DOHH2 (cell line): ENCODE measurements at regions not wholly inside any gene's neighbourhood (a gene's known extent, or its start where the extent isn't known, plus 50 kb on each side); places are given as distances from the start of the nearest gene placed in this dataset.

Experiments
- H3F3A ChIP-seq: fragments of 200-600 bp; sonication (generic), shearing (Covaris generic); 2 replicates; pipeline ENCODE4 v1.6.0; 2016; ENCODE audit warnings: antibody characterized with exemption, mild to moderate bottlenecking; ENCODE audit not compliant: control insufficient read depth, insufficient read depth
- H3K27ac ChIP-seq: fragments of 200-600 bp; sonication (generic); 2 replicates; pipeline ENCODE4 v1.5.1; 2014; ENCODE audit warnings: low read depth, mild to moderate bottlenecking, low read length, moderate library complexity
- H3K27me3 ChIP-seq: fragments of 200-600 bp; sonication (generic); 2 replicates; pipeline ENCODE4 v1.6.1; 2014; ENCODE audit warnings: mild to moderate bottlenecking, low read length, mixed read lengths; ENCODE audit not compliant: control insufficient read depth
- H3K36me3 ChIP-seq: fragments of 200-600 bp; sonication (generic); 2 replicates; pipeline ENCODE4 v1.6.1; 2014; ENCODE audit warnings: mild to moderate bottlenecking, low read length, moderate library complexity, mixed read lengths; ENCODE audit not compliant: control insufficient read depth
- H3K4me1 ChIP-seq: fragments of 200-600 bp; sonication (generic); 2 replicates; pipeline ENCODE4 v1.6.1; 2014; ENCODE audit warnings: mild to moderate bottlenecking, low read length, mixed read lengths; ENCODE audit not compliant: control insufficient read depth
- H3K4me2 ChIP-seq: fragments of 200-600 bp; sonication (generic); 2 replicates; pipeline ENCODE4 v1.6.0; 2014; ENCODE audit warnings: mild to moderate bottlenecking, low read length, moderate library complexity
- H3K4me3 ChIP-seq: fragments of 200-600 bp; sonication (generic); 2 replicates; pipeline ENCODE4 v1.5.1; 2014; ENCODE audit warnings: mild to moderate bottlenecking, low read length, mixed read lengths
- H3K79me2 ChIP-seq: fragments of 200-600 bp; sonication (generic); 2 replicates; pipeline ENCODE4 v1.6.1; 2014; ENCODE audit warnings: mild to moderate bottlenecking, low read length, mixed read lengths; ENCODE audit not compliant: control insufficient read depth
- H3K9me2 ChIP-seq: fragments of 200-600 bp; sonication (generic); replicated peaks from 2 replicates; pipeline ENCODE4 v1.6.1; 2014; ENCODE audit warnings: mild to moderate bottlenecking, low read length, mixed read lengths; ENCODE audit not compliant: control insufficient read depth
- H3K9me3 ChIP-seq: fragments of 200-600 bp; sonication (generic); 2 replicates; pipeline ENCODE4 v1.6.1; 2014; ENCODE audit warnings: antibody characterized with exemption, low read length, mixed read lengths; ENCODE audit not compliant: control insufficient read depth, insufficient read depth
- H4K20me1 ChIP-seq: fragments of 200-600 bp; sonication (generic); 2 replicates; pipeline ENCODE4 v1.6.0; 2014; ENCODE audit warnings: low read depth, mild to moderate bottlenecking, antibody characterized with exemption, low read length, moderate library complexity; ENCODE audit not compliant: control insufficient read depth, insufficient read depth
- CTCF ChIP-seq: fragments of 200-600 bp; sonication (generic); IDR thresholded peaks from one replicate; pipeline ENCODE4 v1.5.1; 2014; ENCODE audit warnings: antibody characterized with exemption, mild to moderate bottlenecking, low read depth, low read length; ENCODE audit not compliant: poor library complexity, severe bottlenecking
- EZH2phosphoT487 ChIP-seq: fragments of 200-600 bp; sonication (generic); IDR thresholded peaks from 2 replicates; pipeline ENCODE4 v1.6.1; 2017; ENCODE audit warnings: borderline replicate concordance, mild to moderate bottlenecking, antibody characterized with exemption, low read length, moderate library complexity, mixed read lengths

- Histone ChIP-seq H4K20me1 (no peaks in the 10 kb centered on the region), H3K27me3 (no peaks in the 10 kb centered on the region), H3K4me2 (no peak overlapping the region), H3K79me2 (no peaks in the 10 kb centered on the region), H3K27ac (no peak overlapping the region), H3K36me3 (no peaks in the 10 kb centered on the region), H3K9me3 (no peaks in the 10 kb centered on the region), H3K4me1 (no peaks in the 10 kb centered on the region), H3F3A (no peaks in the 10 kb centered on the region), H3K4me3 (no peak overlapping the region), H3K9me2 (no peaks in the 10 kb centered on the region)
- no peak for TF ChIP-seq CTCF
- no peak for TF ChIP-seq EZH2phosphoT487
Observed at GRCh38 chr15:77778802-77779201, 146.1 kb upstream of the LINGO1 start.

- TF ChIP-seq EZH2phosphoT487 (no peak), CTCF (no peak)
- no peaks in the 10 kb centered on the region for H3K79me2 ChIP-seq
Observed at GRCh38 chr15:77775837-77776236, 143.1 kb upstream of the LINGO1 start.

GRCh38 chr15:77775373-77775772 is 142.7 kb upstream of the LINGO1 start:
- H3K4me3 ChIP-seq: no peak overlapping the region
- no peak overlapping the region for H3K4me2 ChIP-seq
- no peaks in the 10 kb centered on the region for H3K9me3 ChIP-seq
- H3K27me3 ChIP-seq: no peaks in the 10 kb centered on the region
- no peak overlapping the region for H3K27ac ChIP-seq
- no peaks in the 10 kb centered on the region for H3K79me2 ChIP-seq
- no peaks in the 10 kb centered on the region for H3F3A ChIP-seq
- H4K20me1 ChIP-seq: no peaks in the 10 kb centered on the region
- H3K9me2 ChIP-seq: no peaks in the 10 kb centered on the region
- H3K4me1 ChIP-seq: no peaks in the 10 kb centered on the region
- no peaks in the 10 kb centered on the region for H3K36me3 ChIP-seq
- TF ChIP-seq CTCF (no peak), EZH2phosphoT487 (no peak)

More at GRCh38 chr15:77775837-77776236, 143.1 kb upstream of the LINGO1 start:
- no peaks in the 10 kb centered on the region for H3K9me2 ChIP-seq
- no peak overlapping the region for H3K27ac ChIP-seq
- no peak overlapping the region for H3K4me3 ChIP-seq
- no peaks in the 10 kb centered on the region for H3K36me3 ChIP-seq
- H3K4me2 ChIP-seq: no peak overlapping the region
- no peaks in the 10 kb centered on the region for H4K20me1 ChIP-seq
- no peaks in the 10 kb centered on the region for H3F3A ChIP-seq
- no peaks in the 10 kb centered on the region for H3K9me3 ChIP-seq
- H3K4me1 ChIP-seq: no peaks in the 10 kb centered on the region
- H3K27me3 ChIP-seq: no peaks in the 10 kb centered on the region

- TF ChIP-seq EZH2phosphoT487: no peak
- no peak for TF ChIP-seq CTCF
- H3K36me3 ChIP-seq: no peaks in the 10 kb centered on the region
- H3K4me2 ChIP-seq: no peak overlapping the region
- no peaks in the 10 kb centered on the region for H4K20me1 ChIP-seq
- no peaks in the 10 kb centered on the region for H3F3A ChIP-seq
- H3K27ac ChIP-seq: no peak overlapping the region
- H3K9me3 ChIP-seq: no peaks in the 10 kb centered on the region
- H3K9me2 ChIP-seq: no peaks in the 10 kb centered on the region
- H3K79me2 ChIP-seq: no peaks in the 10 kb centered on the region
- no peaks in the 10 kb centered on the region for H3K27me3 ChIP-seq
- no peak overlapping the region for H3K4me3 ChIP-seq
- H3K4me1 ChIP-seq: no peaks in the 10 kb centered on the region
Observed at GRCh38 chr15:77774350-77774749, 141.6 kb upstream of the LINGO1 start.
